ENCODE measurements at regions not wholly inside any gene's neighbourhood (a gene's known extent, or its start where the extent isn't known, plus 50 kb on each side); places are given as distances from the start of the nearest gene placed in this dataset.
"Not testable (repeated sequence)": the region's sequence is repeated elsewhere in the genome, so short reads cannot be mapped to it uniquely, and the experiment has no call there.

DNA sequence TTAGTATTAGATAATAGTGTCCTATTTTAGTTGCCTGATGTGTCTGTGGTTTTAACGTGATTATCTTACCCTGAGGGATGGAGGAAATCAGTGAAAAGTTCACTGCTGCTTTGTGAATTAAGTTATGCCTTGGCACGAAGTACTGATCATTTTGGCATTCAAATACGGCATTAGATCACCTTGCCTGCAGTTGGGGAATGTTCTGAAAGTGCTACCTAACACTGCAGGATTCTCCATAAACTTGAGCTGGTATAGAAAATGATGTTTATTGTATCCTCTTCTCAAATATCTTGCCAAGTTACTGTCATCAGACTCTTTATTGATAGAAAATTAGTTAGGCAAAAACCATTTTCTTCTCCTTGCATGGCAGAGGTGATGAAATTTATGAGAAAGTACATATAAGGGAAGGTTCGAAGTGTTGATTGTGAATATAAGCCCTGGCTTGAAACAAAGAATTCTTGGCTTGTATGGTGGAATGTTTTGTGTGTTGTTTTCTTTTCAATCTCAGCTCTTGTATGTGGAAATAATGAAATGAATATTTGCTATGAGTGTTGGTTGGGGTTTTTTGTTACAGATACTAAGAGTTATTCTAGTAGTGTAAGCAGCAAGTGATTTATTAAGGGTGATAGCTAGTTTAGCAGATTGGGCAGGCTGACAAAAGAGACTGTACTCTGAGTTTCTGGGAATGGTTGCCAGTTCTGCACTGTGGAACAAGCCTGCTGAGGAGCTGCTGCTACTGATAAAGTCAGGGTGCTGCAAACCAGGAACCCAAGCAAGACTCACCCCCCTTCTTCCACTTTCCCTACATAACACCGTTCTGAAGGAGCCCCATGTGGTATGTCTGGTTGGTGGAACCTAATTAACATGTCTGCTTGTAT lies 448.3 kb downstream of the PCNX1 start:
- in situ Hi-C loops (cut with HindIII; ENCODE audit: low sequenced_read_pairs): no loop called here
- DNase-seq (ENCODE audit: low read depth, low spot score): peak; percentile 57
- H3K4me3 ChIP-seq (ENCODE audit: low read depth, low read length): no peak overlapping the region
- TF ChIP-seq, protein P1, sequence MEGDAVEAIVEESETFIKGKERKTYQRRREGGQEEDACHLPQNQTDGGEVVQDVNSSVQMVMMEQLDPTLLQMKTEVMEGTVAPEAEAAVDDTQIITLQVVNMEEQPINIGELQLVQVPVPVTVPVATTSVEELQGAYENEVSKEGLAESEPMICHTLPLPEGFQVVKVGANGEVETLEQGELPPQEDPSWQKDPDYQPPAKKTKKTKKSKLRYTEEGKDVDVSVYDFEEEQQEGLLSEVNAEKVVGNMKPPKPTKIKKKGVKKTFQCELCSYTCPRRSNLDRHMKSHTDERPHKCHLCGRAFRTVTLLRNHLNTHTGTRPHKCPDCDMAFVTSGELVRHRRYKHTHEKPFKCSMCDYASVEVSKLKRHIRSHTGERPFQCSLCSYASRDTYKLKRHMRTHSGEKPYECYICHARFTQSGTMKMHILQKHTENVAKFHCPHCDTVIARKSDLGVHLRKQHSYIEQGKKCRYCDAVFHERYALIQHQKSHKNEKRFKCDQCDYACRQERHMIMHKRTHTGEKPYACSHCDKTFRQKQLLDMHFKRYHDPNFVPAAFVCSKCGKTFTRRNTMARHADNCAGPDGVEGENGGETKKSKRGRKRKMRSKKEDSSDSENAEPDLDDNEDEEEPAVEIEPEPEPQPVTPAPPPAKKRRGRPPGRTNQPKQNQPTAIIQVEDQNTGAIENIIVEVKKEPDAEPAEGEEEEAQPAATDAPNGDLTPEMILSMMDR (IDR thresholded peaks at IDR 0.05; ENCODE audit: low read depth, low read length): no peak

DNA sequence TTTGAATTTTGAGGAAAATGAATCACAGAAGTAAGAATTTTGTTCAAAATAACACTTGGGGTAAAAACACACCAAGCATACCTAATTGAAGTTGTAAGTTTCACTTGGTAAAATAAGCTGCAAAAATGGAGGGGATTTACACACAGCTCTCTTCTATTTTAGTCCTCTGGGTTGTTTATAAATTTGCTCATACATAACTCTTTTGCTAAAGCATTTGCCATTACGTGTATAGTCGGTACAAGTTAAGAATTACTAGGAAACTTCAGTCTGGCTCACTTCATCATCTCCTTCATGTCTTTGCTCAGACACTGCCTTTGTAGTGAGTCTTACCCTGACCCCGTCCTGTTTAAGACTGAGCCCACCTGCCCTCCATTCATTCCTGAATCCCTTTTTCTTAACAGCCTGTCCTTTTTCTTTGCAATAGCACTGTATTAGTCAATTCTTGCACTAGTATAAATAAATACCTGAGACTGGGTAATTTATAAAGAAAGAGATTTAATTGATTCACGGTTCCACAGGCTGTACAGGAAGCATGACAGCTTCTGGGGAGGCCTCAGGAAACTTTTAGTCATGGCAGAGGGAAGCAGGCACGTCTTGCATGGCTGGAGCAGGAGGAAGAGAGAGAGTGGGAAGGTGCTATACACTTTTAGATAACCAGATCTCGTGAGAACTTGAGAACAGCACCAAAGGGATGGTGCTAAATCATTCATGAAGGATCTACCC lies 451.1 kb downstream of the PCNX1 start:
- no peak for DNase-seq (ENCODE audit: low read depth, low spot score)
- TF ChIP-seq, protein P1 (IDR thresholded peaks at IDR 0.05; ENCODE audit: low read depth, low read length): no peak
- in situ Hi-C loops (cut with HindIII; ENCODE audit: low sequenced_read_pairs): no loop called here
- no peak overlapping the region for H3K4me3 ChIP-seq (ENCODE audit: low read depth, low read length)

DNA sequence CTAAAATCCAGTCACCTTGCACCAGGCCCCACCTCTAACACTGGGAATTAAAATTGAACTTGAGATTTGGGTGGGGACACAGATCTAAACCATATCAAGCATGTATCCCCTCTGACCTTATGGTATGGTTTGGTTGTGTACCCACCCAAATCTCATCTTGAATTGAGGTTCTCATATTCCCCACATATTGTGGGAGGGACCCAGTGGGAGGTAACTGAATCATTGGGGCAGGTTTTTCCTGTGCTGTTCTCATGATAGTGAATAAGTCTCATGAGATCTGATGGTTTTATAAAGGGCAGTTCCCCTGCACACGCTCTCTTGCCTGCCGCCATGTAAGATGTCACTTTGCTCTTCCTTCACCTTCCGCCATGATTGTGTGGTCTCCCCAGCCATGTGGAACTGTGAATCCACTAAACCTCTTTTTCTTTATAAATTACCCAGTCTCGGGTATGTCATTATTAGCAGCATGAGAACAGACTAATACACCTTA lies 451.7 kb downstream of the PCNX1 start:
- H3K4me3 ChIP-seq (ENCODE audit: low read depth, low read length); in situ Hi-C loops (cut with HindIII; ENCODE audit: low sequenced_read_pairs); DNase-seq (ENCODE audit: low read depth, low spot score): not testable (repeated sequence)

DNA sequence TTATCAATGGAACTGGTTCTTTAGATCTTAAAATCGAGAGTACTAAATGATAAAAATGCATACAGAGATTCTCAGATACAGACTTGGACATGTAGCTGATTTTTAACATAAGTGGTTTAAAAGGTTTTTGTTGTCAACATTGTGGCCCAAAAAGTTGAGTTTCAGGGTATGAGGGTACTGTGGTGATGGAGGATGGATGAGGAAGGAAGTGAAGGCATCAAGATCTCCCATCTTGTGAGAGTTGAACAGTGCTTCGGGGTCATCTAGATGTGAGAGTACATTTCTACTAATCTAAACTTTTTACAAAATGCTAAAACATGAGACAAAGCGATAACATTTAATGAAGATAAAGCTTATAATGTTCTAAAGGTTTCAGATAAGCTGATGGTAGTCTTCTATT lies 452.6 kb downstream of the PCNX1 start:
- no peak overlapping the region for H3K4me3 ChIP-seq (ENCODE audit: low read depth, low read length)
- TF ChIP-seq, protein P1 (IDR thresholded peaks at IDR 0.05; ENCODE audit: low read depth, low read length): no peak
- DNase-seq (ENCODE audit: low read depth, low spot score): no peak
- in situ Hi-C loops (cut with HindIII; ENCODE audit: low sequenced_read_pairs): no loop called here

DNA sequence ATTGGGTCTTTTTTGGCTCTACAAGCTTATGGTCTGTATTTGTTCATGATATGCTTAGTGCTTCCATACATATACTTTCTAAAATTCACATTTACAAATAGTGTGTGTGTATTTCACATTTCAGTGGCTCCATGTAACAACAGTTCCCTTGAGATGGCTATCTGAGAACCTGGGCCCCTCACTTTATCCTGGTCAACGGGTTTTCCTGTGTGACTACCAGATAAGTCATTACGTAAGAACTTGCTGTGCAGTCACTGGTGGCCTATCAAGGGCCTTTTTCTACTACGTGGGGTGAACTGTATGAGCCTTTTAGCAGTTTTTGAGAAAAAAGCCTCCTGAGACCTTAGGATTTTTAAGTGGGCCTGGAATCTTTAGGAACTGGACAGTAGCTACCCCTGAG lies 454.1 kb downstream of the PCNX1 start:
- TF ChIP-seq, protein P1 (IDR thresholded peaks at IDR 0.05; ENCODE audit: low read depth, low read length): no peak
- in situ Hi-C loops (cut with HindIII; ENCODE audit: low sequenced_read_pairs): no loop called here
- H3K4me3 ChIP-seq (ENCODE audit: low read depth, low read length): no peak overlapping the region
- peak; percentile 25 for DNase-seq (ENCODE audit: low read depth, low spot score)

DNA sequence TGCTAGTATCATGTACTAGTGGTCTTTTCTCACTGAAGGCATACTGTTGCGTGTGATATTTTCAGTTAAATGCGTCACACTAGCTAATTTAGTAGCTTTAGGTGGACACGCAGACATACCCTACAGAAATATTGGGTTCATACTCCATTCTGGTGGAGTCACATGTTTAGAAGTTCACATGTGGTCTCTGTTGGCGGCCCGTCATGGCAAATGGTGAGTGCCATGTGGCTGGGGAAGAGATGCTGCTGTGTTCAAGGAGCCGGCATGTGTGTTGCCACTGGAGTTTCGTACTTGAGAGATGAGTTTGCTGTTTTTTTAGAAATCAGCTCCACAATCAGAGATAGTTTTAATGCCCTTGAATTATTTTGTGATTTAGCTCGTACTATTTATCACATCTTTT lies 454.6 kb downstream of the PCNX1 start:
- in situ Hi-C loops (cut with HindIII; ENCODE audit: low sequenced_read_pairs): no loop called here
- TF ChIP-seq, protein P1 (IDR thresholded peaks at IDR 0.05; ENCODE audit: low read depth, low read length): no peak
- no peak overlapping the region for H3K4me3 ChIP-seq (ENCODE audit: low read depth, low read length)
- DNase-seq (ENCODE audit: low read depth, low spot score): no peak

DNA sequence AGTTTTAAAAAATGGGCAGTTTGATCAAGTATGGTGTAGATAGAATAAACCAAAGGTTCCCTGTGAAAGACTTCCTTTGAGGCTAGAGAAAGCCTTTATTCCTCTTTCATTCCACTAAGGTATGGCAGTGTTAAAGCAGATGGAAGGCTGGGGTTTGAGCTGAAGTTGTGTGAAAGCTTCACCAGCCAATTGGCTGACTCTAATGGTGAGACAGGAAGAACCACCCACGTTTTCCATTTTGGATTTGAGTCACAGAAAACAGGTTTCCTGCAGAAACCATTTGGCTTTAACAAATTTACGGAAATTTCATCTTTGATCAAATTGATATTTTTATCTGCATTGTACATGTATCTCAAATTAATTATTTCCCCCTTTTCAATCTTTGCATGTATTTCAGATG lies 455.0 kb downstream of the PCNX1 start:
- no peak for DNase-seq (ENCODE audit: low read depth, low spot score)
- TF ChIP-seq, protein P1 (IDR thresholded peaks at IDR 0.05; ENCODE audit: low read depth, low read length): no peak
- H3K4me3 ChIP-seq (ENCODE audit: low read depth, low read length): no peak overlapping the region
- in situ Hi-C loops (cut with HindIII; ENCODE audit: low sequenced_read_pairs): no loop called here

Measured in astrocyte of the spinal cord (primary cell).